CD14-positive monocyte (primary cell): ENCODE measurements at regions not wholly inside any gene's neighbourhood (a gene's known extent, or its start where the extent isn't known, plus 50 kb on each side); places are given as distances from the start of the nearest gene placed in this dataset.

Experiments
- DNase-seq, 3 donors: peaks; one replicate each; pipeline ENCODE4 v3.0.0-alpha.2; 2011 to 2022
- H2AFZ ChIP-seq: 2 replicates; pipeline ENCODE4 v1.6.0; 2012; ENCODE audit warnings: mild to moderate bottlenecking, low read depth, low read length, inconsistent platforms; ENCODE audit not compliant: insufficient read depth, poor library complexity, severe bottlenecking
- H3K27ac ChIP-seq, 2 donors: 1 replicate in 1 of 2; 2 replicates in 1 of 2; pipeline ENCODE4 v1.5.1; 2012 to 2013; ENCODE audit warnings: low read length in 2 of 2, control low read depth in 1 of 2, inconsistent platforms in 1 of 2, low read depth in 1 of 2, mild to moderate bottlenecking in 1 of 2
- H3K27me3 ChIP-seq, 2 donors: one replicate each; pipeline versions ENCODE4 v1.6.0 to v1.6.1; 2011 to 2013; ENCODE audit warnings: low read length in 2 of 2; ENCODE audit not compliant: control insufficient read depth in 2 of 2, insufficient read depth in 2 of 2
- H3K36me3 ChIP-seq, 2 donors: replicated peaks in 1 of 2; 1 replicate in 1 of 2; 2 replicates in 1 of 2; pipeline versions ENCODE4 v1.5.1 to v1.6.1; 2012 to 2013; ENCODE audit warnings: low read length in 2 of 2, control low read depth in 1 of 2, inconsistent platforms in 1 of 2, mild to moderate bottlenecking in 1 of 2; ENCODE audit not compliant: insufficient read depth in 2 of 2, control insufficient read depth in 1 of 2
- H3K4me1 ChIP-seq, 2 donors: 1 replicate in 1 of 2; 2 replicates in 1 of 2; pipeline versions ENCODE4 v1.5.1 to v1.6.1; 2012 to 2013; ENCODE audit warnings: low read length in 2 of 2, control low read depth in 1 of 2, inconsistent platforms in 1 of 2, mild to moderate bottlenecking in 1 of 2, moderate library complexity in 1 of 2; ENCODE audit not compliant: insufficient read depth in 2 of 2, control insufficient read depth in 1 of 2
- H3K4me2 ChIP-seq: replicated peaks from 2 replicates; pipeline ENCODE3; 2012; ENCODE audit warnings: low read length, moderate library complexity, mild to moderate bottlenecking; ENCODE audit not compliant: poor library complexity, severe bottlenecking; ENCODE audit errors: extremely low read depth
- H3K4me3 ChIP-seq, 3 experiments: fragments of 200-600 bp in 1 of 3; sonication (generic) in 1 of 3; replicated peaks in 1 of 3; 1 replicate in 2 of 3; 2 replicates in 1 of 3; pipeline ENCODE4 v1.5.1; 2011 to 2013; ENCODE audit warnings: low read length in 3 of 3, mild to moderate bottlenecking in 3 of 3, control low read depth in 2 of 3, low read depth in 2 of 3, inconsistent platforms in 1 of 3, moderate library complexity in 1 of 3
- H3K79me2 ChIP-seq: 2 replicates; pipeline ENCODE4 v1.6.0; 2012; ENCODE audit warnings: mild to moderate bottlenecking, control low read depth, inconsistent platforms, low read length, moderate library complexity; ENCODE audit not compliant: insufficient read depth
- H3K9ac ChIP-seq: 2 replicates; pipeline ENCODE4 v1.6.0; 2017; ENCODE audit warnings: low read length, mild to moderate bottlenecking; ENCODE audit not compliant: insufficient read depth, poor library complexity, severe bottlenecking
- H3K9me3 ChIP-seq, 2 donors: replicated peaks in 1 of 2; 1 replicate in 1 of 2; 2 replicates in 1 of 2; pipeline versions ENCODE4 v1.5.1 to v1.6.1; 2012 to 2013; ENCODE audit warnings: low read length in 2 of 2, control low read depth in 1 of 2; ENCODE audit not compliant: control insufficient read depth in 1 of 2, insufficient read depth in 1 of 2
- H4K20me1 ChIP-seq: 2 replicates; pipeline ENCODE4 v1.6.0; 2012; ENCODE audit warnings: mild to moderate bottlenecking, low read length, control low read depth, moderate library complexity; ENCODE audit not compliant: insufficient read depth
- H3K27ac Mint-ChIP-seq, 7 donors: one replicate each; pipeline ENCODE4 v1.8.0; 2020; ENCODE audit warnings: mild to moderate bottlenecking in 7 of 7, mixed read lengths in 7 of 7, moderate library complexity in 6 of 7, inconsistent platforms in 2 of 7
- H3K27me3 Mint-ChIP-seq, 3 donors: one replicate each; pipeline ENCODE4 v1.8.0; 2021 to 2022; ENCODE audit warnings: low read depth in 3 of 3, mild to moderate bottlenecking in 3 of 3, mixed read lengths in 3 of 3, moderate library complexity in 3 of 3, inconsistent platforms in 1 of 3
- H3K36me3 Mint-ChIP-seq, 2 donors: one replicate each; pipeline ENCODE4 v1.8.0; 2020; ENCODE audit warnings: mixed read lengths in 2 of 2, inconsistent platforms in 1 of 2, mild to moderate bottlenecking in 1 of 2
- H3K4me1 Mint-ChIP-seq: one replicate; pipeline ENCODE4 v1.8.0; 2020; ENCODE audit warnings: mild to moderate bottlenecking, mixed read lengths
- H3K4me3 Mint-ChIP-seq, 2 donors: one replicate each; pipeline ENCODE4 v1.8.0; 2020; ENCODE audit warnings: mild to moderate bottlenecking in 2 of 2, mixed read lengths in 2 of 2, moderate library complexity in 1 of 2
- H3K9me3 Mint-ChIP-seq, 7 donors: one replicate each; pipeline ENCODE4 v1.8.0; 2020 to 2022; ENCODE audit warnings: mixed read lengths in 7 of 7, mild to moderate bottlenecking in 6 of 7, moderate library complexity in 6 of 7, inconsistent platforms in 2 of 7
- CTCF ChIP-seq: fragments of 200-600 bp; IDR thresholded peaks from one replicate; pipeline ENCODE4 v1.8.0; 2022; ENCODE audit warnings: antibody characterized with exemption, mild to moderate bottlenecking
- WGBS: methylation state at CpG from one replicate; pipeline ENCODE4 v1.1.5; 2013; ENCODE audit warnings: missing lambda C conversion rate; ENCODE audit not compliant: insufficient coverage; 5-methylcytosine and 5-hydroxymethylcytosine counted together
- intact Hi-C, 2 donors: fragments of 100-400 bp; cut with micrococcal nuclease; formaldehyde crosslinking; loops; one replicate each; pipeline versions ENCODE4 v1.15.0 to v1.15.1; 2023

GRCh38 chr5:66538126-66538525, 58.1 kb upstream of the MAST4 start:
- H4K20me1 ChIP-seq: no peaks in the 10 kb centered on the region
- Mint-ChIP-seq H3K27ac (no peak overlapping the region), H3K4me3 (no peak overlapping the region), H3K36me3 (no peaks in the 10 kb centered on the region), H3K9me3 (peaks cover 0 to 4% (median 0%) of the 10 kb centered on the region in 7 donors), H3K27me3 (peaks cover 0 to 6% (median 0%) of the 10 kb centered on the region in 3 donors), H3K4me1 (no peaks in the 10 kb centered on the region)
- no peak overlapping the region for H3K9ac ChIP-seq
- no peak overlapping the region for H3K4me3 ChIP-seq
- no peaks in the 10 kb centered on the region for H3K79me2 ChIP-seq
- no peaks in the 10 kb centered on the region for H3K27me3 ChIP-seq
- H2AFZ ChIP-seq: no peak overlapping the region
- no peaks in the 10 kb centered on the region for H3K9me3 ChIP-seq
- H3K4me1 ChIP-seq: no peaks in the 10 kb centered on the region
- H3K36me3 ChIP-seq: no peaks in the 10 kb centered on the region
- H3K4me2 ChIP-seq: no peak overlapping the region
- TF ChIP-seq CTCF: no peak
- intact Hi-C loops: no loop called here
- no peak for DNase-seq
- no peak overlapping the region for H3K27ac ChIP-seq

GRCh38 chr5:66538531-66538930, 57.7 kb upstream of the MAST4 start:
- H3K79me2 ChIP-seq: no peaks in the 10 kb centered on the region
- no peaks in the 10 kb centered on the region for H3K36me3 ChIP-seq
- DNase-seq: no peak
- no peak overlapping the region for H3K4me3 ChIP-seq
- no peaks in the 10 kb centered on the region for H3K9me3 ChIP-seq
- H3K27ac Mint-ChIP-seq: no peak overlapping the region
- 88% methylated on average over 1 of the region's 3 CpGs for WGBS
- no peaks in the 10 kb centered on the region for H3K27me3 ChIP-seq
- no peaks in the 10 kb centered on the region for H3K4me1 Mint-ChIP-seq
- H4K20me1 ChIP-seq: no peaks in the 10 kb centered on the region
- H3K4me2 ChIP-seq: no peak overlapping the region
- no peak overlapping the region for H3K4me3 Mint-ChIP-seq
- peaks cover 0 to 6% (median 0%) of the 10 kb centered on the region in 3 donors for H3K27me3 Mint-ChIP-seq
- H2AFZ ChIP-seq: no peak overlapping the region
- TF ChIP-seq CTCF: no peak
- intact Hi-C loops: no loop called here
- H3K4me1 ChIP-seq: no peaks in the 10 kb centered on the region
- H3K36me3 Mint-ChIP-seq: no peaks in the 10 kb centered on the region
- H3K9ac ChIP-seq: no peak overlapping the region
- H3K27ac ChIP-seq: no peak overlapping the region
- peaks cover 0 to 4% (median 0%) of the 10 kb centered on the region in 7 donors for H3K9me3 Mint-ChIP-seq
